ENCODE measurements at regions not wholly inside any gene's neighbourhood (a gene's known extent, or its start where the extent isn't known, plus 50 kb on each side); places are given as distances from the start of the nearest gene placed in this dataset.

DNA sequence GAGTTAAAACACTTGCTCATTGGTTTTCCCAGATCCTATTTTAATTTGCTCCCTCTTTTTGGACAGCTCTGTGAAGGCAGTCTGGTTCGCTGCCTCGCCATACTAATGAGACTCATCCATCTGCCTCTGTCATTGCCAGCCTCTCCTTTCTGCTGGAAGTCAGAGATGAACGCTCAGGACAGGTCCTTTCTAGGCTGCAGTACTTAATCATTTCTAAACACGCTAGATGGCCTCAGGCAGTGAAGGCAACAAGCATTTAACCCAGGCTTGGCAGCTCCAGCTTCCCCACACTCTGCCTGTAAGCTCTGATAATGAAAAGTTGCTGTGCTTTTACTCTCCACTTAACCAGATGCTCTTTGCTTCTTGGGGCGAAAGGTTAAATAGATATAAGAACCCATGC, 286.7 kb upstream of the POU3F2 start:
- H3K4me3 ChIP-seq, result no peak overlapping the region
- H3K27ac ChIP-seq, result no peak overlapping the region
- 0 to 3% methylated on average over 5 of the region's 5 CpGs for WGBS, 2 experiments (ENCODE audit: low coverage in 1 of 2, low lambda C conversion rate in 2 of 2, missing lambda C conversion rate in 2 of 2)
- TF ChIP-seq EZH2phosphoT487 (IDR thresholded peaks at IDR 0.05; ENCODE audit: insufficient read depth, low read depth) (no peak), EZH2 (IDR thresholded peaks at IDR 0.05; ENCODE audit: insufficient read depth, poor library complexity, severe bottlenecking) (no peak)
- DNase-seq, result no peak
- H4K20me1 ChIP-seq (ENCODE audit: insufficient read depth), result no peaks in the 10 kb centered on the region
- no peak overlapping the region for H3K4me2 ChIP-seq (ENCODE audit: unreplicated experiment)
- in situ Hi-C loops (cut with MboI), result no loop called here
- H3K9me3 ChIP-seq (ENCODE audit: low read depth), result no peaks in the 10 kb centered on the region
- H3K9me2 ChIP-seq (ENCODE audit: insufficient read depth), result no peaks in the 10 kb centered on the region
- no peaks in the 10 kb centered on the region for H3K27me3 ChIP-seq (replicated peaks; ENCODE audit: insufficient read depth)
- H3F3A ChIP-seq (ENCODE audit: insufficient read depth), result no peaks in the 10 kb centered on the region
- no peaks in the 10 kb centered on the region for H3K4me1 ChIP-seq (ENCODE audit: insufficient read depth)
- H3K79me2 ChIP-seq (ENCODE audit: insufficient read depth), result no peaks in the 10 kb centered on the region
- H3K36me3 ChIP-seq (ENCODE audit: low read depth), result no peaks in the 10 kb centered on the region
- H2AFZ ChIP-seq, result no peak overlapping the region
- H3K9ac ChIP-seq, result no peak overlapping the region

GRCh38 chr6:98548301-98548700, 286.1 kb upstream of the POU3F2 start:
- H3K27me3 ChIP-seq (replicated peaks; ENCODE audit: insufficient read depth), result no peaks in the 10 kb centered on the region
- in situ Hi-C loops (cut with MboI), result no loop called here
- H3K9ac ChIP-seq, result no peak overlapping the region
- H3K4me3 ChIP-seq, result no peak overlapping the region
- no peak for DNase-seq
- no peaks in the 10 kb centered on the region for H3K9me2 ChIP-seq (ENCODE audit: insufficient read depth)
- no peaks in the 10 kb centered on the region for H4K20me1 ChIP-seq (ENCODE audit: insufficient read depth)
- H3K4me1 ChIP-seq (ENCODE audit: insufficient read depth), result no peaks in the 10 kb centered on the region
- 0% methylated on average over 1 of the region's 1 CpG for WGBS, 2 experiments (ENCODE audit: low coverage in 1 of 2, low lambda C conversion rate in 2 of 2, missing lambda C conversion rate in 2 of 2)
- no peak overlapping the region for H3K27ac ChIP-seq
- no peaks in the 10 kb centered on the region for H3K9me3 ChIP-seq (ENCODE audit: low read depth)
- no peak overlapping the region for H2AFZ ChIP-seq
- H3K36me3 ChIP-seq (ENCODE audit: low read depth), result no peaks in the 10 kb centered on the region
- H3K79me2 ChIP-seq (ENCODE audit: insufficient read depth), result no peaks in the 10 kb centered on the region
- no peak overlapping the region for H3K4me2 ChIP-seq (ENCODE audit: unreplicated experiment)
- TF ChIP-seq EZH2phosphoT487 (IDR thresholded peaks at IDR 0.05; ENCODE audit: insufficient read depth, low read depth), result no peak
- TF ChIP-seq EZH2 (IDR thresholded peaks at IDR 0.05; ENCODE audit: insufficient read depth, poor library complexity, severe bottlenecking), result no peak
- no peaks in the 10 kb centered on the region for H3F3A ChIP-seq (ENCODE audit: insufficient read depth)

DNA sequence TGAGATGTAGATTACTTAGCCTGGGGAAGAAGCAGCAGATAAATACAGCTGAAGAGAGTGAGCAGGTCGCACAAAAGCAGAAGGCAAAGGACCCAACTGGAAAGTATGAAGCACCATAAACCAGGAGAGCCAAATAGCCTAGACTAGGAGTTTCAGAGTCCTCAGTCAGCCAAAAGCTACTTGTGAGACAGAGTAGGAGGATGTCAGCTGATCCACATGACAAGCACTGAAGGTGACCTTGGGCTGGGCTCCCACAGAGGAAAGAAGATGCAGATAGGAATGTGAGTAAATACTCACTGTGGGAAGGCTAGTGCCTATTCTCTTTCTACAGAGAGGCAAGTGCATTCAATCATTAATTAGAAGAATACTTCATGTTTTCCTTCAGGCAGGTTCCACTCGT, 274.0 kb upstream of the POU3F2 start:
- Histone ChIP-seq H3K4me2 (ENCODE audit: unreplicated experiment) (no peak overlapping the region), H3K27me3 (replicated peaks; ENCODE audit: insufficient read depth) (no peaks in the 10 kb centered on the region), H2AFZ (no peak overlapping the region), H3K27ac (no peak overlapping the region), H3F3A (ENCODE audit: insufficient read depth) (no peaks in the 10 kb centered on the region), H3K4me3 (no peak overlapping the region), H3K79me2 (ENCODE audit: insufficient read depth) (no peaks in the 10 kb centered on the region), H3K36me3 (ENCODE audit: low read depth) (no peaks in the 10 kb centered on the region), H3K9me3 (ENCODE audit: low read depth) (no peaks in the 10 kb centered on the region), H3K9ac (no peak overlapping the region), H4K20me1 (ENCODE audit: insufficient read depth) (no peaks in the 10 kb centered on the region), H3K9me2 (ENCODE audit: insufficient read depth) (no peaks in the 10 kb centered on the region), H3K4me1 (ENCODE audit: insufficient read depth) (no peaks in the 10 kb centered on the region)
- TF ChIP-seq EZH2 (IDR thresholded peaks at IDR 0.05; ENCODE audit: insufficient read depth, poor library complexity, severe bottlenecking), result no peak
- no peak for TF ChIP-seq EZH2phosphoT487 (IDR thresholded peaks at IDR 0.05; ENCODE audit: insufficient read depth, low read depth)
- DNase-seq, result no peak
- WGBS, 2 experiments (ENCODE audit: low coverage in 1 of 2, low lambda C conversion rate in 2 of 2, missing lambda C conversion rate in 2 of 2), result 27 to 33% methylated on average over 2 of the region's 2 CpGs
- in situ Hi-C loops (cut with MboI), result no loop called here

DNA sequence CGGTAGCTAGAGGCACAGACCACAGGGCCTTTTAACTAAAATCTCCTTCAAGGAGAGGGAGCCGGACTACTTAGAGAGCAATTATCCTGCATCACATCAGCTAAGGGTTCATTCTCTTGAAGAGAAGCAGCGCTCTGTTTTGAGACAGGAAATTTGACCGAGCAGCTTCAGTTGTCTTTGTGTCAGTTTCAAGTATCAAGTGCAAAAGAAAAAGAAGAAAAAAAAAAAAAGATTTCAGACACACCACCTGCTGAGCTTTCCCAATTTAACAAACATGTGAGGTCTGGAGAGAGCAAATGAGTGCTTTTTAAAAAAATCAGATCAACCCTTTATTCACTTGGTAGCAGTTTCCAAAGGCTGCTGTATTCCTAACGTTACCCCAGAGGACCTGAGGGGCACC, 273.5 kb upstream of the POU3F2 start:
- Histone ChIP-seq H3K27ac (no peak overlapping the region), H2AFZ (no peak overlapping the region), H3K9me3 (ENCODE audit: low read depth) (no peaks in the 10 kb centered on the region), H3K9ac (no peak overlapping the region), H3K4me1 (ENCODE audit: insufficient read depth) (no peaks in the 10 kb centered on the region), H3F3A (ENCODE audit: insufficient read depth) (no peaks in the 10 kb centered on the region), H3K4me3 (no peak overlapping the region), H3K36me3 (ENCODE audit: low read depth) (no peaks in the 10 kb centered on the region), H3K4me2 (ENCODE audit: unreplicated experiment) (no peak overlapping the region), H3K79me2 (ENCODE audit: insufficient read depth) (no peaks in the 10 kb centered on the region), H3K9me2 (ENCODE audit: insufficient read depth) (no peaks in the 10 kb centered on the region), H3K27me3 (replicated peaks; ENCODE audit: insufficient read depth) (no peaks in the 10 kb centered on the region), H4K20me1 (ENCODE audit: insufficient read depth) (no peaks in the 10 kb centered on the region)
- no peak for TF ChIP-seq EZH2 (IDR thresholded peaks at IDR 0.05; ENCODE audit: insufficient read depth, poor library complexity, severe bottlenecking)
- no peak for TF ChIP-seq EZH2phosphoT487 (IDR thresholded peaks at IDR 0.05; ENCODE audit: insufficient read depth, low read depth)
- in situ Hi-C loops (cut with MboI), result no loop called here
- DNase-seq, result no peak
- 26 to 37% methylated on average over 5 of the region's 5 CpGs for WGBS, 2 experiments (ENCODE audit: low coverage in 1 of 2, low lambda C conversion rate in 2 of 2, missing lambda C conversion rate in 2 of 2)

DNA sequence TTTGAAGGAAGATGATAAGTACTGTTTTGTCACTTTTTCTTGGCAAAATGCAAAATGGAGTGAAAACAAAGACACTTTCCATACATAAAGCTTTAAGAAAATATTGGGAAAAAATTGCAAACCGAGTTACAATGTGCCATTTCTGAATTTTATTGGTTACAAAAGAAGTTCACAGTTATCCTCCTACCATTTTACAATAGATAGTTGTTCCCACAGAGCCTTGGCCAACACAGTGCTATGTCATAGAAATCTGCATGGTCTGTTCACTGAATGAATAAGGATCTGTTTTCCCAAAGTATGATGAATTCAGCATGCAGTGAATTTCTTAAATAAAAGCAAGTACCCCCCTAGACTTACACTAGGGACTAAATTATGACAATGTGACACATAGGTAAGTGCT, 268.2 kb upstream of the POU3F2 start:
- WGBS, 2 experiments (ENCODE audit: low coverage in 1 of 2, low lambda C conversion rate in 2 of 2, missing lambda C conversion rate in 2 of 2), result 0% methylated on average over 1 of the region's 1 CpG
- Histone ChIP-seq H4K20me1 (ENCODE audit: insufficient read depth) (no peaks in the 10 kb centered on the region), H3K27me3 (replicated peaks; ENCODE audit: insufficient read depth) (no peaks in the 10 kb centered on the region), H3K27ac (no peak overlapping the region), H3K9me3 (ENCODE audit: low read depth) (no peaks in the 10 kb centered on the region), H3K36me3 (ENCODE audit: low read depth) (no peaks in the 10 kb centered on the region), H2AFZ (no peak overlapping the region), H3K9ac (no peak overlapping the region), H3F3A (ENCODE audit: insufficient read depth) (no peaks in the 10 kb centered on the region), H3K9me2 (ENCODE audit: insufficient read depth) (no peaks in the 10 kb centered on the region), H3K79me2 (ENCODE audit: insufficient read depth) (no peaks in the 10 kb centered on the region), H3K4me1 (ENCODE audit: insufficient read depth) (no peaks in the 10 kb centered on the region), H3K4me3 (no peak overlapping the region), H3K4me2 (ENCODE audit: unreplicated experiment) (no peak overlapping the region)
- TF ChIP-seq EZH2phosphoT487 (IDR thresholded peaks at IDR 0.05; ENCODE audit: insufficient read depth, low read depth), result no peak
- TF ChIP-seq EZH2 (IDR thresholded peaks at IDR 0.05; ENCODE audit: insufficient read depth, poor library complexity, severe bottlenecking), result no peak
- no peak for DNase-seq
- in situ Hi-C loops (cut with MboI), result no loop called here

Data from GM23248 (cell line).